Limb (tissue), 2 donors: ENCODE measurements at regions not wholly inside any gene's neighbourhood (a gene's known extent, or its start where the extent isn't known, plus 50 kb on each side); places are given as distances from the start of the nearest gene placed in this dataset.

Experiments
- DNase-seq, 2 donors: peaks; one replicate each; pipeline ENCODE4 v3.0.0-alpha.2; 2016; ENCODE audit errors: extremely low spot score in 2 of 2

DNA sequence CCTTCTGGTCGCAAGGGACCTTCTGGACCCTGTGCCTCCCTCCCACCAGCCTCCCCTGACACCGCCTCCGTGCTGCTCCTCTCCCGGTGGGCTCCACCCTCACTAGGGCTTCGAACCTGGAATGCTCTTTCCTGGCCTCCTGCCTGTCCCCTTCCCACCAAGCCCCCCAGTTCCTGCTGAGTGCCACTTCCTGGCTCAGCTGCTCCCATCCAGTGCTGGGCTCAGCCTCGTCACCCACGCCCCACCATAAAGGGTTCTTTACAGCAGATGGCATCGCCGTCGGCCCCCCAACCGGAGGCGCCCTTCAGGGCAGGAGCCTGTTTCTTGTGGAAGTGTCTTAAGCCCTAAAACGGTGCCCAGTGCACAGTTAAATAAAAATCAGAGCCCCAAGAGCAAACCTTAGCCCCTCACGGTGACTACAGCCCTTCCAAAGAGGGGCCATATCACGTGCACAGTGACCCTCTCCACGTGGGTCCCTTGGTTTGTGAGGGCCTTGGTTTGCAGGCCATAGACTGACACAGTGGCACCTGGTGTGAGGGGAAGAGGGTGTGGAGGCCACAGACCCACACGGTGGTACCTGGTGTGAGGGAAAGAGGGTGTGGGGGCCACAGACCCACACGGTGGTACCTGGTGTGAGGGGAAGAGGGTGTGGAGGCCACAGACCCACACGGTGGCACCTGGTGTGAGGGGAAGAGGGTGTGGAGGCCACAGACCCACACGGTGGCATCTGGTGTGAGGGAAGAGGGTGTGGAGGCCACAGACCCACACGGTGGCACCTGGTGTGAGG, 111.4 kb downstream of the METRNL start:
- DNase-seq, result peak in 1 of 2 donors; percentile 22

DNA sequence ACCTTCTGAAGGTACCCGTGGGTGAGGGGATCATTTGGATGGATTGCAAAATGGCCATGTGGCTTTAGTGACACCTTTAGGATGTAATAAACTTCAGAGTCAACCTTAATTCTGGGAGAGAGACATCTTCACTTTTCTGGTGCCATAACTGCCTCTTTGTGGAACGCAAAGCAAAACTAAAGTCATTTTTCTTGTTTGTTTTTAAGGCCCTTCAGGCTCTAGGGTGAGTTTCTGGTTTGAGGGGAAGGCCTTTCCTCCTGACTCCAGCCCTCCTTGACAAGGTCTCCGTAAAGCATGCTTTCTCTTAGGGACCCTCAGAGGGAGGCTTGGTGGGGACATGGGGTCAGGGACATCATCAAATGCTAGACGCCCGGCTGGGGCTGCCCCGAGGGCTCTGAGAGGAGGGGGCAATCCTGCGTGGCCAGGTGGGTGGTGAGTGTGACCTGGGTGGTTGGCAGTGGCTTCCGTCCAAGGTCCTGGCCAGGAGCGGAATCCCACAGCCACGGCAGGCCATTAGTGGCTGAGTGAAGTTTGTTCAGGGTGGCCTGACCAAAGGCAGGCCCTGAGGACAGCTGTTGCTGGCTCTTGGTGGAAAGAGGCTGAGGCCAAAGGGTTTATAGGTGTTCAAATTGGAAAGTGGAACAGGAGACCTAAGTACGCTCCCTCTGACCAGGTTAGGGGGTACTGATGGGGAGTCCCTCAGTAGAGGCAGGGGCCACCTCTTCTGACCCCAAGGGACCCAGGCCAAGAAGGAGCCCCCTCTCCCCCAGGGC, 112.2 kb downstream of the METRNL start:
- DNase-seq, result peak in 1 of 2 donors; percentile 24

DNA sequence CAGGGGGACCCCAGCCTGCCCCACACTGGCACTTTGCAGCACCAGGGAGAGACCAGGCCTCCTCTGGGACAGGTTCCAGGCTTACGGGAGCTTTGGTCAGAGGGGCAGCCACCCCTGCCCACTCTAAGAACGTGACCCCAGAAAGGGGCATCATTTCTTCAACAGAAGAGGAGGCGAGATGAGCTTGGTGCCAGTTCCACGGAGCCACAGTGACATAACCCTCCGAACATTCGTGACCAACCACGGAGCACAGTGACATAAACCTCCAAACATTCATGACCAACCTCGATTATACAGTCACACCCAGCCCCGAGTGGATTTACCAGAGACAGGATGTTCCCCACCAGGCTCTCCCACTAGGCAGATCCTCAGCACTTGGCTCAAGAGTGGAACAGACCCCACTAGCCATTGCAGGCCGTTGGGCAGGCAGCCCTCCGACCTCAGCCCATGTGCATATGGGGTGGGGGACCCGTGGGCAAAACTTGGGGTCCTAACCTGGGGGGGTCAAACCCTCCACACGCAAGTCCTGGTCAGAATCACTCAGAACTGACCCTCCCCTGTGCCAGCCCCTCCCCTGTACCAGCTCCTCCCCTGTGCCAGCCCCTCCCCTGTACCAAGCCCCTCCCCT, 112.9 kb downstream of the METRNL start:
- DNase-seq, result peak in 1 of 2 donors; percentile 29

DNA sequence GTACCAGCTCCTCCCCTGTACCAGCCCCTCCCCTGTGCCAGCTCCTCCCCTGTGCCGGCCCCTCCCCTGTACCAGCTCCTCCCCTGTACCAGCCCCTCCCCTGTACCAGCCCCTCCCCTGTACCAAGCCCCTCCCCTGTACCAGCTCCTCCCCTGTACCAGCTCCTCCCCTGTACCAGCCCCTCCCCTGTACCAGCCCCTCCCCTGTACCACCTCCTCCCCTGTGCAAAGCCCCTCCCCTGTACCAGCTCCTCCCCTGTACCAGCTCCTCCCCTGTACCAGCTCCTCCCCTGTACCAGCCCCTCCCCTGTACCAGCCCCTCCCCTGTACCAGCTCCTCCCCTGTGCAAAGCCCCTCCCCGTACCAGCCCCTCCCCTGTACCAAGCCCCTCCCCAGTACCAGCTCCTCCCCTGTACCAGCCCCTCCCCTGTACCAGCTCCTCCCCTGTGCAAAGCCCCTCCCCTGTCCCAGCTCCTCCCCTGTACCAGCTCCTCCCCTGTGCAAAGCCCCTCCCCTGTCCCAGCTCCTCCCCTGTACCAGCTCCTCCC, 113.5 kb downstream of the METRNL start:
- DNase-seq, result peak in 1 of 2 donors; percentile 16

DNA sequence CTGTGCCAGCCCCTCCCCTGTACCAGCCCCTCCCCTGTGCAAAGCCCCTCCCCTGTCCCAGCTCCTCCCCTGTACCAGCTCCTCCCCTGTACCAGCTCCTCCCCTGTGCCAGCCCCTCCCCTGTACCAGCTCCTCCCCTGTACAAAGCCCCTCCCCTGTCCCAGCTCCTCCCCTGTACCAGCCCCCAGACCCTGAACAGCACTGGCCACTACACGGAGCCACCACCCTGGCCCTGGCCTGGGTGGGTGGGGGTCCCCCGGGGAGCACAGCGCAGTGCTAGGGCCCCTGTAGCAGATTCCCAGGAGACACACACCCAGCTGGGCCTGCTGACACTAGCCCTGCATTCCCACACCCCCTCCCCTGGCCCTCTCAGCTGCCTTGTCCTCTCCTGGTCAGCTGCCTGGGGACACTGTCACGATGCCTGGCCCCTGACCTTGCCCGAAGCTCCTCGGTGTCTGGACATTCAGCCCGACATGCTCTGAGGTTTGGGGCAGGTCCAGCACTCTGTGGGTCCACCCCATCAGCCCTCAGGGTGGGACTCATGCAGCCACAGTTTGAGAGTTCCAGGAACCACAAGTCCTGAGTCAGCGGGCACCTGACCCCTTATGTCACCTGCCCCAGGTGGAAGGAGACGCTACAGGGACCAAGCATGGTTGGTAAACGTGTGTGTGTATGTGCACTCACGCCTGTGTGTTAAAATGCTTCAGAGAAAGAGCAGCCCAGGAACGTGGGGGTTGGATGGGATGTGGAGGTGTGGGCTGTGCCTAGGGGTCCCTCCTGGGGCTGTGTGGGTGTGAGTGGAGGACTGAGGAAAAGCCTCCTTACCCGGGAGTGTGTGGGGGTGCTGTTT, 114.2 kb downstream of the METRNL start:
- no peak for DNase-seq

DNA sequence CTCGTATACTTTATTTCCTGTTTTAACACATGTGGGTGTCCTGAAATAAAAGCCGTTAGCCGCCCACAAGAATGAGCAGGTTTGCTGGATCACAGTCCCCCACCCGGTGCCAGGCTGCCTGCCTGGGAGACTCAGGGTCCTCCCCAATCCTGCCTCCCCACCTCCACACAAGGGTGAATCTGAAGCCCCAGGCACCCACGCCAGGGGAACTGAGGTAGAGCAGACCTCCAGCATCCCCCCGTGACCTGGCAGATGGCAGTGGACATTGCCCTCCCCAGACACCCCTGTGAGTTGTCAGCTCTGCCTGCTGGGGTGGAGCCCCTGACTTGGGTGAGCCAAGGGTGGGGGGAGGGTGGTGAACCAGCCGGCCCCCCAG, 114.8 kb downstream of the METRNL start:
- no peak for DNase-seq

DNA sequence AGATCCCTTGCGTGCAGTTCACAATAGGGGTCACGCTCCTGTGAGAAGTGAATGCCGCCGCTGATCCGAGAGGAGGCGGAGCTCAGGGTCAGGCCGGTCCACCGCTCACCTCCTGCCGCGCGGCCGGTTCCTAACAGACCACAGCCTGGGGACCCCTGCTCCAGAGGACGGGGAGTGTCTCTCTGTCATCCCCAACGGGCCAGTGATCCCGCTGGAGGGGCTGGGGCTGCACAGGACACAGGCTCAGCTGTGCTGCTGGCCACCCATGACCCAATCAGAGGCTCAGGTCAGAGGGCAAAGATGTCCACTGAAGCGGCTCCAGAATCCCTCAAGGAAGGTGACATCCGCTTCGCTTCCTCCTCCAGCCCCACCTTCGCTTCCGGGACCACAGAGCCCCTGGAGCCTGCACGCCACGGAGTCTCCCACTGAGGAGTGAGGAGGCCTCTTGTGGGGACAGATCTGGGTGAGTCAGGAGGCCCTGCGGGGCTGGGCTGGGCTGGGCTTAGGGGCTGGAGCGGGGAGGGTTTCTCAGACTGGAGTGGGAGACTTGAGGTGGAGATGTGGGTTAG, 115.4 kb downstream of the METRNL start:
- DNase-seq, result no peak

DNA sequence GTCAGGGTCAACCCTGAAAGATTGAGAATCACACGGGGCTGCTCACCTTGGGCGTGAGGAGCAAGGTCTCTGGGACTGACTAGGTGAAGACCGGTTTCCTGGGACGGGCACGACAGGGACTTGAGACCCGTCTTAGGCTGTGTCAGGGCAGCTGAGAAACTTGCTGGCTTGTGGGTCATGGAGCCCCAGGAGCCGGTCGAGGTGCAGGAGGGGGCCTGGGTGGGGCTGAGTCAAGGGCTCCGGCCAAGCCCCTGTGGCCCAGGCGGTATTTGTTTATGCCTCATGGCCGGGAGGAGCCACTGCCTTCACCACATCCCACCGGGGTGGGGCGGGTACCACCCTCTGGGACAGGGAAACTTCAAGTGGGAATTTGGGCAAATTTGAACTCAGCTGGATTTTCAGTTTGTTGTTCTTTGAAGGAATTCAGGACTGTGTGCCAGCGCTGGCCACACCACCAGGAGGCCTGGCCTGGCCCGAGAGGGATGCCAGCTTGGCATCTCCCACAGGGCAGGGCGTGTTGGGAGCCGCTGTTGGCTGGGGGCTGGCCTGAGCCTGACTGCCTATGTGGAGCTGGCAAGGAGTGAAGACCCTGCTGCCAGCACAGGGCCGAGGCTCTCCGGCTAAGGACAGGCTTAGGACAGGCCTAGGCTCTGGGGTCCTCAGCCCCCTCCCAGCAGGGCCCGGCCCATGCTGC, 116.1 kb downstream of the METRNL start:
- DNase-seq, result peak in 1 of 2 donors; percentile 10

DNA sequence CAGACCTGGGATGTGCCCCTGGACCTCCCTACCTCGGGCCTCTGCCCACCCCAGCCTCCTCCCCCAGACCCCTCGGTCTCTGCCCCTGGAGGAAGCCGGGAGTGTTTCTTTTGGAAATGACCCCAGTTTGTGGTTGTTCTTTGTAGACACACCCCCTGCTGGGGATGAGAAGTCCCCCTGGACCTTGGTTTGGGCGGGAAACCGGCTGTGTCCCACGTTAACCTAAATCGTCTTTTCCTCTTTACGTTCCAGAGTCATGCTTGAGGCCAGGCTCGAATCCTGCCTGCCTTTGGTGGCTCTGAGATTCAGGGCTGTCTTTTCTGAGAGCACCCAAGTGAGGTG, 116.6 kb downstream of the METRNL start:
- DNase-seq, result peak in 1 of 2 donors; percentile 19

DNA sequence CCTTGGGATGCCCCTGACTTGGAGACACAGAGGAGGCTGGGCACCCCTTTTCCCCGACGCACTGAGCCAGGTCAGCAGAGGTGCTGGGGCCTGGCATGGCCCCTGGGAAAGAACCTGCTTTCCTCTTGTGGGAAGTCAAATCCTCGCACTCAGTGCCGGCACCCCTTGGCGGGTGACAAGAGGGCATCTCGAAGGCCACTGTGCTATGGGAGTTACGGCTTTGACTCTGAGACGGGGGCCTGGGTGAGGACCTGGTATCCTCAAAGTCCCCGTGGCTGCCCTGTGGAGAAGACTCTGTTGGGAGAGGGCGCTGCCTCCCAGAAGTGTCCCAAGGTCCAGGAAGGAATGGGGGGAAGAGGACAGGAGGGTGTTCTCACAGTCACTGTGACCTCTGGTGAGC, 117.0 kb downstream of the METRNL start:
- DNase-seq, result no peak

DNA sequence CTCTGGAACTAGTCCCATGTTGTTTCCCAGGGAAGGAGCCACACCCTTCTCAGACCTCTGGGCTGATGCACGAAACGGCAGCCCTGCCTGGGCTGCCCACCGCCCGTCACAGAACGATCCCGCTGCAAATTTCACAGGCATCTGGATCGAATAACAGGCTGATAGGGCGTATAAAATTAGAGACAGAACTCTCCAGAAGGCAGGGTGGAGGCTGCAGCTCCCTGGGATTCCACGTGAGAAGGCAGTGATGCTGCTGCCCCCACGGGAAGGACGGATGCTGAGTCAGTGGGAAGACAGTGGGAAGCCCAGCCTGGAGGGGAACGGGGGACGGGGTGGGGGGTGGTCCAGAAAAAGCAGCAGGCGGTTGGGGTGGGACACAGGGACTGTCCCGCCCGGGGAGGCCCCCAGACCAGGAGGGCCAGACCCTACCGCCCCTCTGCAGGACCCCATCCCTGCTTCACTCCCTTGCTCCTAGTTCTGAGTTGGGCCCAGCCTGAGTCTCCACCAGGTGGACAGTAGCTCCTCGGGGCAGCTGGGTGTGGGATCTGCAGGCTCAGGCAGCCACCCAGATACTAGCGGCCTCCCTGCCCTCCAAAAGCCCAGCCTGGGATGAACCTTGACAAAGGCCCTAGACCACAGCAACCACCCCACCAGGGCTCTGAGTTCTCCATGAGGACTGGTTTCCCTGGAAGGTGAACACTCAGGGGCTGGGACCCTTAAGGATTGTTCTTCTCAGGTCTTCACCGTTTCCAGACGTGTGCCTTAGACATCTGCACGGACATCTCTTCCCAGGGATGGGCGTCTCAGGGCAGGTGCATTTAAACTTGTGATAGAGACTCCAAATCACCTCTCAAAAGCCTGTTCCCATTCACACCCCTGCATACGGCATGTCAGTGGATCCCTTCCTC, 117.8 kb downstream of the METRNL start:
- DNase-seq, result no peak

DNA sequence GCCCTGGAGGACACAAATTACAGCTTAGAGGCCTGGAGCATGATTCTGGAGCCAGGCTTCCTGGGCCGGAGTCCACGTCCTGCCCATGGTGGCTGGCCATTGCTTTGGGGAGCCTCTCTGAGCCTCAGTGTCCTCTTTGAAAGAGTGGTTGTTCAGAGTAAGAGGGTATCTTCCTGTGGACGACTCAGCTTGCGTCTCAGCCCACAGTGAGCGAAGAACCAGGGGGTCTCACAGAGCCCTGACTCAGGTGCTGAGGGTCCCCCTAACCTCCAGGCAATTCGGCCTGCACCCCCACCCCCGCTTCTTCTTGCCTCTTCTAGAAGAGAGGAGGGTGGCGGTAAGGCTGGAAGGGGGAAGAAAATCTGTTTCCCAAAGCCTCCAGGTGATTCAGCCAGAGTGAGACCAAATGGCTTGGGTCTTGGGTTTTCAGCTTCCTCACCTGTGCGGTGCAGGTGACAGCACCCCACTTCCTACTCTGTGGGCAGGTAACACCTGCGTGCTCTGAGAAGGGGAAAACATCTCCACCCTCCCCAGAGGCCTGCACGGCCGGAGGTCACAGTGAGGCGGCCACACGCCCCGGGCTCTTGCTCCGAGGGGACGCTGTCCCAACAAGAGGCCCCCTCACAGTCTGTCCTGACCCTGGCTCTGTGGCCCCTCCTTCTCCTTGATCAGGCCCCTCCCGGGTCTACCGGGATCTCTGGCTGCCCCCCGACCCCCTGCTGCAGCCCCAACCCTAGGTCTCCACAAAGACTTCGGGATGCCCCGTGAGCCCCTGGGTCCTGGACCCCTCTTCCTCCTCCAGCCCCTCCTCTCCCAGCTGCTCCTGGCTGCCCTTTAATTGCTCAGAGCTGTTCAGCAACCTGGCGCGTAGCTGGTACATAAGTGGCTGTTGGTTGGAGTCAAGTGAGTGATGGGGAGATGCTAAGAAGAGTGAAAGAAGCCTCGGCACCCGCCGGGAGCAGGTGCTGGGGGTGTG, 119.2 kb downstream of the METRNL start:
- no peak for DNase-seq

DNA sequence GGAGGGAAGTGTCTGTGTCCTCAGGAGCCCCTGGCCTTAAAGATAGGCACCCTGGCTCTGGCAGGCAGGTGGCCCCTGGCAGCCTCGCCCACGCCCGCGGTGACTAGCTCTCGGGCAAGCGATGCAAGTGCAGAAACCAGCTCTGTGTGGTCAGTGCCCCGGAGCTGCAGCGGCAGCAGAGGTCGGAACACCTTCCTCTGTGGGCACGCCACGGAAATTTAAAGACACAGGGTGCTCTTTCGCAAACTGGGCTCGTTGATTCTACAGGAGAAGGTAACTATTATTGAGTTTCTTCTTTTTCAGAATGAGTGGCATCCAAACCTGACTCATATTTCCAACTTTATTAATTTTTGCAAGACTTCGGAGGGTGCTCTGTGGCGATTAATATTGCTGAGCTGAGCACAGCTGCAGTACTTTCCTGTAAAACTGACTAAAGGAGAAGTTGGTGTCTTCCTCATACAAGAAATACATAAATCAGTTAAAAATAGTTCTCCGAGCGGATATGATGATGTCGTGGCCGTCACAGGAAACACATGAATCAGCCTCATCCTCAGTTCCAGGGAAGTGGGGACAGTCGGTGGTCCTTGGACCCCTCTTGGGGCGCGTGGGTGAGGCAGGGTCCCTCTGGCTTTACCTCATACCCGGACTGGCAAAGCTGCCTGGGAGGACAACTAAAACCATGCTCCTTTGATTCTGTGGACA, 120.2 kb downstream of the METRNL start:
- no peak for DNase-seq

DNA sequence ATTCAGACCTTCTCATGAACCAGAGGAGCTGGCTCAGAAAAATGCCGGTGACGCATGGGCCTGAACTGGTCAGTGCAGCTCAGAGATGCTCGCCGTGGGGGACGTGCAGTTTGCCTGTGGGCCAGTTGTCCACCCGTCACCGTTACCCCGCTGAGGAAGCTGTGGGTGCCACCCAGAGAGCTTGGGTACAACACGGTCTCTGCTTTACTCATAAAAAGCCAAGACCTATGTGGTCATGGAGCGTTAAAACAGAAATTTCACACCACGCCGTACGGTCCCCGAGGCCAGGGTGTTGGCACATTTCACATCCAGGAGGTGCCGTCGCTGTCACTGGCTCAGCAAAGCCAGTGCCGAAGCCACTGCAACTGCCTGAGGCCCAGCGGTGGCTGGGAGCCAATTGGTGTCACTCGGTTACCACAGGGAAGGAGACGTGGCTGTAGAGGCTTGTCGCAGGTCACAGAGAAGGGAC, 120.9 kb downstream of the METRNL start:
- DNase-seq, result no peak

DNA sequence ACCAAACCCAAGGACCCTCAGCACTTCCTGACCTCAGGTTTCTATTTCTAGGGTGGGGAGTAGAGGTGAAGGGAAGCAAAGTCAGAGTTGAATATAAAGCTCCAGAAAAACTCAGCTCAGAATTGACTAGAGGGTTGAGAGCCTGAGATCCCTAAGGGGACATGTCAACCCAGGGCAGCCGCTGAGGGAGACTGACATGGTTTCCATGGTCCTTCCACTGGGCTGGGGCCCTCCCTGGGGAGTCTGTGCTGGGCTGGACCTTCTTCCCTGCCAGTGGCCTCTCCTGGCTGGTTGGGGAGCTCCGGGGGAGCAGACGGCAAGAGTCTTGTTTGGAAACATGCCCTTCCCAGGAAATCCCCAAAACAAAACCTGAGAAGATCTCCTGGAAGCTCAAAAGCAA, 121.3 kb downstream of the METRNL start:
- DNase-seq, result no peak

DNA sequence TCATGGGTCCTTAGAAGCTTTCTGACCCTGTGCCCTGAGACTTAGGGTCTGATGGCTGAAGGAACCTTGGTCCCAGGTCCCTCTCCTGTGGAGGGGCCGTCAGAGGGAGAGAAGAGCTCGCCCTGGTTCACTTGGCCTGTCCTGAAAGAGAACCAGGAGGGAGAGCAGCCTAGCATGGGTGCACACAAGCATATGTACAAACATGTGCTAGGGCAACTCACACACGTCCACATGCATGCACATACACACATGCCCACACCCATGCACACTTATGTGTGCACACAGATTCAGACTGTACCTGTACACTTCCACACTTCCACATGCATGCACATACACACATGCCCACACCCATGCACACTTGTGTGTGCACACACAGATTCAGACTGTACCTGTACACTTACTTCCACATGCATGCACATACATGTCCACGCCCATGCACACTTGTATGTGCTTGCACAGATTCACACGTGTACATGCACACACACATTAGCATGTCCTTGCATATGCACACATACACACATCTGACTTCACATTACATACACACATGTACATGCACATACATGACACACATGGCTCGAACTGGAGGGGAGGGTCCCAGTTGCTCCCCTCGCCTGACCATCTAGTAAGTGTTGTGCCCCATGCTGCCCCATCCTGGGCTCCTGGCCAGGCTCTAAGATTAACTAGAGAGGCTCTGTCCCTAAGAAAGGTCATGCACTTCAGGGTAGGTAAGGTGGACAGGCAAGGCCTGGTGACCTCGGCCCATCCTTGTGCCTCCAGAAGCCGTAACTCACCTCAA, 122.0 kb downstream of the METRNL start:
- no peak for DNase-seq
